ENCODE measurements at regions not wholly inside any gene's neighbourhood (a gene's known extent, or its start where the extent isn't known, plus 50 kb on each side); places are given as distances from the start of the nearest gene placed in this dataset.
A peak's percentile ranks its signal among the peaks of the same experiment; 100 is the strongest.

- intact Hi-C loops (cut with DNase I) = no loop called here
- Histone ChIP-seq H3K4me1 (ENCODE audit: control insufficient read depth in 2 of 3, insufficient read depth in 2 of 3, low read depth in 1 of 3, low read length in 3 of 3) (no peaks in the 10 kb centered on the region), H3K36me3 (ENCODE audit: control insufficient read depth in 2 of 3, insufficient read depth in 3 of 3, low read length in 3 of 3) (no peaks in the 10 kb centered on the region), H3K4me3 (ENCODE audit: low read length in 3 of 3) (no peak overlapping the region), H3K9me3 (ENCODE audit: control insufficient read depth in 2 of 3, insufficient read depth in 1 of 3, low read length in 3 of 3) (peaks cover 0 to 6% (median 0%) of the 10 kb centered on the region in 3 donors), H3K27ac (ENCODE audit: low read depth in 2 of 2, low read length in 2 of 2) (peak overlapping the region in 1 of 2 donors; percentile 17), H3K9ac (ENCODE audit: low read length in 3 of 3) (no peak overlapping the region), H3K27me3 (ENCODE audit: control insufficient read depth, insufficient read depth, low read length) (no peaks in the 10 kb centered on the region)
- TF ChIP-seq, protein P1, sequence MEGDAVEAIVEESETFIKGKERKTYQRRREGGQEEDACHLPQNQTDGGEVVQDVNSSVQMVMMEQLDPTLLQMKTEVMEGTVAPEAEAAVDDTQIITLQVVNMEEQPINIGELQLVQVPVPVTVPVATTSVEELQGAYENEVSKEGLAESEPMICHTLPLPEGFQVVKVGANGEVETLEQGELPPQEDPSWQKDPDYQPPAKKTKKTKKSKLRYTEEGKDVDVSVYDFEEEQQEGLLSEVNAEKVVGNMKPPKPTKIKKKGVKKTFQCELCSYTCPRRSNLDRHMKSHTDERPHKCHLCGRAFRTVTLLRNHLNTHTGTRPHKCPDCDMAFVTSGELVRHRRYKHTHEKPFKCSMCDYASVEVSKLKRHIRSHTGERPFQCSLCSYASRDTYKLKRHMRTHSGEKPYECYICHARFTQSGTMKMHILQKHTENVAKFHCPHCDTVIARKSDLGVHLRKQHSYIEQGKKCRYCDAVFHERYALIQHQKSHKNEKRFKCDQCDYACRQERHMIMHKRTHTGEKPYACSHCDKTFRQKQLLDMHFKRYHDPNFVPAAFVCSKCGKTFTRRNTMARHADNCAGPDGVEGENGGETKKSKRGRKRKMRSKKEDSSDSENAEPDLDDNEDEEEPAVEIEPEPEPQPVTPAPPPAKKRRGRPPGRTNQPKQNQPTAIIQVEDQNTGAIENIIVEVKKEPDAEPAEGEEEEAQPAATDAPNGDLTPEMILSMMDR (IDR thresholded peaks at IDR 0.05; ENCODE audit: borderline replicate concordance, extremely low read depth, insufficient read depth) = no peak
- no peak for FAIRE-seq
- peak in 2 of 5 donors; percentile 67 to 72 for DNase-seq
Measured at GRCh38 chr5:34576891-34577666, 79.0 kb upstream of the RAI14 start.

DNA sequence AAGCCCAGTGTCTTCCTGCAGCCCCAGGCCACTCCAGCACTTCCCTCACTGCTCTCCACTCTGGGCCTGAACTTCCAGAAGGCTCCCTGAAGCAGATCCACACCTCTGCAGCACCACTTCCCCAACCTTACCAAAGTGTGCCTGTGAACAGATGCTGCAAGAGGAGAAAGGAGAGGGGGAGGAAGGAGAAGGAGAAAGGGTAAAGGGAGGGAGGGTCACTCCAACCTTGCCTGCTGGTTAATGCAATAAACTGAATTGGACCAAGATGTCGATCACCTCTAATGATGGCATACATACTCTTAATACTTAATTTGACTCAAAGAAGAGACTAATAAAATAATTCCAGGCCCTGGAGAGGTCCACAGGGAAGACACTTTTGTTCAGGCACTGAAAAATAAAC is 77.2 kb upstream of the RAI14 start:
- Histone ChIP-seq H3K4me1 (ENCODE audit: control insufficient read depth in 2 of 3, insufficient read depth in 2 of 3, low read depth in 1 of 3, low read length in 3 of 3) (no peaks in the 10 kb centered on the region), H3K36me3 (ENCODE audit: control insufficient read depth in 2 of 3, insufficient read depth in 3 of 3, low read length in 3 of 3) (no peaks in the 10 kb centered on the region), H3K27ac (ENCODE audit: low read depth in 2 of 2, low read length in 2 of 2) (no peak overlapping the region), H3K4me3 (ENCODE audit: low read length in 3 of 3) (no peak overlapping the region), H3K9me3 (ENCODE audit: control insufficient read depth in 2 of 3, insufficient read depth in 1 of 3, low read length in 3 of 3) (peaks cover 0 to 6% (median 0%) of the 10 kb centered on the region in 3 donors), H3K9ac (ENCODE audit: low read length in 3 of 3) (no peak overlapping the region), H3K27me3 (ENCODE audit: control insufficient read depth, insufficient read depth, low read length) (no peaks in the 10 kb centered on the region)
- DNase-seq = no peak
- no peak for FAIRE-seq
- intact Hi-C loops (cut with DNase I) = no loop called here
- TF ChIP-seq, protein P1 (IDR thresholded peaks at IDR 0.05; ENCODE audit: borderline replicate concordance, extremely low read depth, insufficient read depth) = no peak

DNA sequence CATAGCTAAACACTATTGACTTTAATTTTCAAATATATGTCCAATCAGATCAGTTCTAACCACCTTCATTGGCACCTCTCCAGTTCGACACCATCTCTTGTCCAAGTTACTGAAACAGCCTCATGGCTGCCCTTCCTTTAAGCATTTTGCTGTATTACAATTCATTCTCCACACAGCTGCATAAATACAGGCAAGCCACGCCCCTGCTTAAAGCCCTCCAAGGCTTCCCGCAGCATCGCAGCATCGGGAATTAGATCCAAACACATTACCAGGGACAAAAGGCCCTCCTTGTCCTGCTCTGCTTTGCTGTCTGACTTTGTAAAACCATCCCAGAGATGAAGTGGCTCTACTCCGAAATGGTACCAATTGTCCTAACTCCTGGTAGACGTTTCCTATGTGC is 75.1 kb upstream of the RAI14 start:
- intact Hi-C loops (cut with DNase I) = no loop called here
- Histone ChIP-seq H3K9ac (ENCODE audit: low read length in 3 of 3) (no peak overlapping the region), H3K36me3 (ENCODE audit: control insufficient read depth in 2 of 3, insufficient read depth in 3 of 3, low read length in 3 of 3) (no peaks in the 10 kb centered on the region), H3K9me3 (ENCODE audit: control insufficient read depth in 2 of 3, insufficient read depth in 1 of 3, low read length in 3 of 3) (peaks cover 0 to 6% (median 0%) of the 10 kb centered on the region in 3 donors), H3K4me3 (ENCODE audit: low read length in 3 of 3) (no peak overlapping the region), H3K27ac (ENCODE audit: low read depth in 2 of 2, low read length in 2 of 2) (no peak overlapping the region), H3K4me1 (ENCODE audit: control insufficient read depth in 2 of 3, insufficient read depth in 2 of 3, low read depth in 1 of 3, low read length in 3 of 3) (no peaks in the 10 kb centered on the region), H3K27me3 (ENCODE audit: control insufficient read depth, insufficient read depth, low read length) (no peaks in the 10 kb centered on the region)
- FAIRE-seq = no peak
- TF ChIP-seq, protein P1 (IDR thresholded peaks at IDR 0.05; ENCODE audit: borderline replicate concordance, extremely low read depth, insufficient read depth) = no peak
- DNase-seq = peak in 1 of 5 donors; percentile 61
